Sigmoid colon (tissue), 3 donors: ENCODE measurements at regions not wholly inside any gene's neighbourhood (a gene's known extent, or its start where the extent isn't known, plus 50 kb on each side); places are given as distances from the start of the nearest gene placed in this dataset.

Source experiments
- CTCF ChIP-seq, 4 experiments: fragments of 450-650 bp in 3 of 4; fragments of 200-600 bp in 1 of 4; IDR thresholded peaks; one replicate each; pipeline ENCODE4 v1.5.1; 2016 to 2019; ENCODE audit warnings: antibody characterized with exemption in 4 of 4, mild to moderate bottlenecking in 3 of 4, moderate library complexity in 2 of 4
- POLR2A ChIP-seq, 2 donors: fragments of 450-650 bp; IDR thresholded peaks; one replicate each; pipeline ENCODE4 v1.6.1; 2016; ENCODE audit warnings: antibody characterized with exemption in 2 of 2, mild to moderate bottlenecking in 2 of 2, moderate library complexity in 2 of 2

GRCh38 chr6:86722131-86722530 is 215.2 kb upstream of the HTR1E start:
- TF ChIP-seq POLR2A (IDR thresholded peaks at IDR 0.05), result no peak
- TF ChIP-seq CTCF (IDR thresholded peaks at IDR 0.05), result no peak
